ENCODE measurements at regions not wholly inside any gene's neighbourhood (a gene's known extent, or its start where the extent isn't known, plus 50 kb on each side); places are given as distances from the start of the nearest gene placed in this dataset.
"Not testable (repeated sequence)": the region's sequence is repeated elsewhere in the genome, so short reads cannot be mapped to it uniquely, and the experiment has no call there.

DNA sequence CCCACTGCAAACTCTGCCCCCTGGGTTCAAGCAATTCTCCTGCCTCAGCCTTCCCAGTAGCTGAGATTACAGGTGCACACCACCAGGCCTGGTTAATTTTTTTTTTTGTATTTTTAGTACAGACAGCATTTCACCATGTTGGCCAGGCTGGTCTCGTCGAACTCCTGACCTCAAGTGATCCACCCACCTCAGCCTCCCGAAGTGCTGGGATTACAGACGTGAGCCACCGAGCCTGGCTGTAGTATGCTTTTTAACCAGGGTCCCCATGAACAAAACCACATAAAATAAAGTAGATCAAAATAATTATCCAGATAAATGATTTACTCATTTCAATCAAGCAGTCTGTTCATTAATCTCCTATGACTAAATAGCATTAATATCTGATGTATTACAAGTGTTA is 2144.0 kb downstream of the TP53TG3F start:
- TF ChIP-seq, protein P1, sequence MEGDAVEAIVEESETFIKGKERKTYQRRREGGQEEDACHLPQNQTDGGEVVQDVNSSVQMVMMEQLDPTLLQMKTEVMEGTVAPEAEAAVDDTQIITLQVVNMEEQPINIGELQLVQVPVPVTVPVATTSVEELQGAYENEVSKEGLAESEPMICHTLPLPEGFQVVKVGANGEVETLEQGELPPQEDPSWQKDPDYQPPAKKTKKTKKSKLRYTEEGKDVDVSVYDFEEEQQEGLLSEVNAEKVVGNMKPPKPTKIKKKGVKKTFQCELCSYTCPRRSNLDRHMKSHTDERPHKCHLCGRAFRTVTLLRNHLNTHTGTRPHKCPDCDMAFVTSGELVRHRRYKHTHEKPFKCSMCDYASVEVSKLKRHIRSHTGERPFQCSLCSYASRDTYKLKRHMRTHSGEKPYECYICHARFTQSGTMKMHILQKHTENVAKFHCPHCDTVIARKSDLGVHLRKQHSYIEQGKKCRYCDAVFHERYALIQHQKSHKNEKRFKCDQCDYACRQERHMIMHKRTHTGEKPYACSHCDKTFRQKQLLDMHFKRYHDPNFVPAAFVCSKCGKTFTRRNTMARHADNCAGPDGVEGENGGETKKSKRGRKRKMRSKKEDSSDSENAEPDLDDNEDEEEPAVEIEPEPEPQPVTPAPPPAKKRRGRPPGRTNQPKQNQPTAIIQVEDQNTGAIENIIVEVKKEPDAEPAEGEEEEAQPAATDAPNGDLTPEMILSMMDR (IDR thresholded peaks at IDR 0.05), result not testable (repeated sequence)
- TF ChIP-seq ZFX (IDR thresholded peaks at IDR 0.05; ENCODE audit: borderline replicate concordance), result not testable (repeated sequence)
